ENCODE measurements at regions not wholly inside any gene's neighbourhood (a gene's known extent, or its start where the extent isn't known, plus 50 kb on each side); places are given as distances from the start of the nearest gene placed in this dataset.

DNA sequence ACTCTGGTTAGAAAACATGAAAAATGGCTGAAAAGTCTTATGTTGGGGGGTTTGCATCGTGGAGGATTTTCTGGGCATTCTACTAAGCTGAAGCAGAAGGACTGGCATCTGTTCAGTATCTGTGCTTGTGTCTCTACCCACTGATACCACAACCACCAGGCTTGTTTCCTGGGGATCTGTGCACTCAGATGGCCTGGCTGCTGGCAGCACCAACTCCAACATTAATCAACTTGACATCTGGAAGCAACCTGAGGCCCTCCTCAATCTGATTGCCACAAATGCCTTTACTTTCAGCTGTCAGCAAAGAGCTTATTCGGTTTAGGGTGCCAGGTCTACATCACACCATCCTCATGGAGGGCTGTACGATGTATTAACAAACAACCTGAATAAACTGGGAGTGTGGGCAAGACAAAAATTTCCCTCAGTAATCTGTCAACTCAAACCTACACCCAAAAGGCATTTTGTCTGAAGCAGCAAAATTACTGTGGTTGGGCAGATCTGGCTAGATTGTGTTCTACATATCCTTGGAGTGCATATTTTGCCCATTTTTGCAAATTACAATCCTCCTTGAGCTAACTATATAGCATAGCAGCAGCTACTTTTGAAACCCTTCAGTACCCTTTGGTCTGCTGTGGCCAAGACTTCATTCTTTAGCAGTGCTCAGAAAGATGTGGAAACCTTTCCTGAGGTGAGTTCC, 74.6 kb downstream of the FOXD1 start:
- no peak for DNase-seq

DNA sequence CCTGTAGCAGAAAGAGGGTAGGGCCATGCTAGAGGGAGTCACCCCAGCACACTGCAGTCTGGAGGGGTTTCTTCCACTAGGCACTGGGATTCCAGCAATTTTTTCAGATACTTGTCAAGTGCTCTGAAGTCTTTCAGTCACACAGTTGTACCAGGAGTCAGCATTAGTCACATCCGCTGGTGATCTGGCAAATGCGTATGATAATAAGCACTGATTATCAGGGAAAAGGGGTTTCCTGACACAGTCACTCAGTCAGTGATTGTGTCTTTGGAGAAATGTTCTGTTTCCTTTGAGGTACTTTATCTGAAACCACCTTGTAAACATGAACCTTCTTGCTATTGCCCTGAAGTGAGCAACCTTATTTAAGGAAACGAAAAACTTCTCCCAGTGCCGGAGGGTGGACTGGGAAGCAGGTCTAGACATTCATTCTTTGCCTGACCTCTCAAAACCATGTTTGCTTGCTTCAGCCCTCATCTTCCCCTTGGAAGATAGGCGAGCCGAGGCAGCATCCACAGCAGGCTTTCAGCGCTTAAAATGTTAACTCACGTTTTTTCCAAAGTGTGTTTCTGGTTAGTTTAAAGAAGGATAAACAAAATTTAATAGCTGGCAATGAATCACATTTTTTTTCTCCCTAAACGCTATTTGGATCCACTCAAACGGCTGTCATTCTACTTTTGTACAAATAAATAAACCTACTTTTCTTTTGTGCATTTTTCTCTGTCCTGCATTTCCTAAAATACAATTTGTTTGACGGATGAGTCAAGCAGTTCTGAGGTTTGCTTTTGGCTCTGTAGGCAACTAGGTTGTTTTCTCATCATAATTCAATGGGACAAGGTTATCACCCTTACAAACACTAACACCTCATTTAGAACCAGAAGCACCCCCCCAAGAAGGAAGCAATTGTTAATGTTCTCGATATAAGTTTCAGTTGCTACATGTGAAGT, 77.7 kb downstream of the FOXD1 start:
- DNase-seq: no peak

DNA sequence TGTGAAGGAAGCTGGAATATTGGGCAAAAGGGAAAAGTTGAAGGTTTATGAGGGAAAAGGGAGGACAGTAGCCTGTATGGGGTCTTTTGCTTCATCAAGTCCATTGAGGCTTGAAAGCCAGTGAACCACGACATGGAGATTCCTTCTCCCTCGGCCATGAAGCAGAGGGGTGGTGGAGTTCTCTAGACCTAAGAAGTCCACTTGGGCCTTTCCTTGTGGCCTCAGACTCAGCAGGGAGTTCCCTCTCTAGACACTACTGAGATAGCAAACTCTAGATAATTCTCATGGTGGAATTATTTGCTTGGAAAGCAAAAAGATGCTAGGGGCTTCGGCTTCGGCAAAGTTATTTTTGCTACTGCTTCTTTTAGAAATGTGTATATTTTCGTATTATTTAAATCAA, 78.5 kb downstream of the FOXD1 start:
- no peak for DNase-seq

DNA sequence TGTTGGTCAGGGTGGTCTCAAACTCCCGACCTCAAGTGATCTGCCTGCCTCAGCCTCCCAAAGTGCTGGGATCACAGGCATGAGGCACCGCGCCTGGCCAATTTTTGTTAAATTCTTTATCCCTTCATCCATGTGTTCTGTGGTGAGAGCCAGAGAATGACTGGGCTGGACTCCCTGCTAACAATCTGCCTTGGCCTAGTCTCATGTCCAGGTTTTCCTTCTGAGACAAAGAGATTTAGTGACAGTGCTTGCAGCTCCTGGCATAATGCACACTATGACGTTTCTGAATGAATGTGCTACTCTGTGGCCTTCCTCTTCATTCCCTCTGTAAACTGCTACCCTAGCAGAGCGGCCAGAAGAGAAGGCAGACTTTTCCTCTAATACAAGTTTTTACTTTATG, 79.3 kb downstream of the FOXD1 start:
- no peak for DNase-seq

DNA sequence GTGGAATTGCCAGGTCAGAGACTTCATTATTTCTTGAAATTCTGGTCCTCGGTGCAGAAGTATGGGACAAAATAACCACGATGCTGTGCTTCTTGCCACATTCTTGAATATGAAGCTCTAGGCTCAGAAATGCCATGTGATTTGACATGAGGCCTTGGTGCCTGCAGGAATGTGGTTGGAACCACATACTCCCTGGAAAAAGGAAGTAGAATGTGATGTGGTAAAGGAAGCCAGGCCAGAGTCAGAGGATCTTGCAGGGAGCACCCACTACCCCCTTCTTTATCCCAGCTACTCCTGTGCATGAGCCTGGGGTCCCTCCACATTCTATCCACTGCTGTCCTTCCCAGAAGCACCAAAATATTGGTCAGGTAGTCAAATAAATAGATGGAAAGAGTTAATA, 80.9 kb downstream of the FOXD1 start:
- DNase-seq: no peak

DNA sequence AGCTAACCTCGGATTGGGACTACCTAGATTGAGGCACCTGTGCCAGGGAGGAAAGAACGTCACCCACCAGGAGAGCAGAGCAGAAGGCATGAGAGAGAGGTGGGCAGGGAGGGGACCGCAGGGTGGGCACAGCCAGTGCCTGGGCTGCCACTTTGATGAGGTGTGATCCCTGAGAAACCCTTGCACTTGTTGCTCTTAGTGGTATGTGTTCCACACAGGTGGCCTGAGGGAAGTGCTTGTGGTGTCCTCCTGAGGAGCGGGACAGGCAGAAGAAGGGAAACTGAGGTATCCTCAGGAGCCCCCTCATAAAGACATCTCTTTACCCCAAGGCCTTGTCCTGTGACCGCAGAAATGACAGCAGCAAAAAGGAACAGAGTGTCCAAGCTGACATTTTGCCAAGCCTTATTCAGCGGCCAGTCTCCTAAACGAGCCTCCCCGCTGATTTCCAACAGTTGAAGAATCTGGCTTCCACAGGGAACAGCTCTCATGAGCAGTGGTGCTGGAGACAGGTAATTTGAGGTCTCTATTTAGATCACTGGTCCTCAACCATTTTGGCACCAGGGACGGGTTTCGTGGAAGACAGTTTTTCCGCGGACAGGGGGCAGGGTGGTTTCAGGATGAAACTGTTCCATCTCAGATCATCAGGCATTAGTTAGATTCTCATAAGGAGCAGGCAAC, 82.4 kb downstream of the FOXD1 start:
- no peak for DNase-seq

DNA sequence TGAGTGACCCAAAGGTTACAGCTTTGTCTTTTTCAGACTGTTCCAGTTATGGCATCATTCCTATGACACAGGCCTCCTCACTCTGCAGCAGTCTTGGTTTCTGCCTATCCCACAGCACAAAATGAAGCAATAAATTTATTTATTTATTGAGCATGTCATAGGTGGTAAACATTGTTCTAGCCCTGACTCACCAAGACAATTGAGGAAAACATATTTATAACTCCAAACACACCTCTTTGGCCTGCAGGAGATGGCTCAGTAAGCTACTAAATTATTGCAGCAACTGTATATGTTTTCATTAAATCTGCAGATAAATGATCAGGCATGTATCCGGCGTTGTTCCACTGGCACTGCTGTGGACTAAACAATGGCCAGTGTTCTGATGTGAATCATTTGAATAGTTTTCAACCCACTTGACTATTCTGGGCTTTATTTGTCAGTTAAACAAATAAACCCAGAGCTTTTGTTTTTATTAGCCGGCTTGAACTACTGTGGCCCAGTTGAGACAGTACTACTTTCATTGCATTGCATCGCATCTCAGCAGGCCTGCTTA, 83.2 kb downstream of the FOXD1 start:
- DNase-seq: no peak

DNA sequence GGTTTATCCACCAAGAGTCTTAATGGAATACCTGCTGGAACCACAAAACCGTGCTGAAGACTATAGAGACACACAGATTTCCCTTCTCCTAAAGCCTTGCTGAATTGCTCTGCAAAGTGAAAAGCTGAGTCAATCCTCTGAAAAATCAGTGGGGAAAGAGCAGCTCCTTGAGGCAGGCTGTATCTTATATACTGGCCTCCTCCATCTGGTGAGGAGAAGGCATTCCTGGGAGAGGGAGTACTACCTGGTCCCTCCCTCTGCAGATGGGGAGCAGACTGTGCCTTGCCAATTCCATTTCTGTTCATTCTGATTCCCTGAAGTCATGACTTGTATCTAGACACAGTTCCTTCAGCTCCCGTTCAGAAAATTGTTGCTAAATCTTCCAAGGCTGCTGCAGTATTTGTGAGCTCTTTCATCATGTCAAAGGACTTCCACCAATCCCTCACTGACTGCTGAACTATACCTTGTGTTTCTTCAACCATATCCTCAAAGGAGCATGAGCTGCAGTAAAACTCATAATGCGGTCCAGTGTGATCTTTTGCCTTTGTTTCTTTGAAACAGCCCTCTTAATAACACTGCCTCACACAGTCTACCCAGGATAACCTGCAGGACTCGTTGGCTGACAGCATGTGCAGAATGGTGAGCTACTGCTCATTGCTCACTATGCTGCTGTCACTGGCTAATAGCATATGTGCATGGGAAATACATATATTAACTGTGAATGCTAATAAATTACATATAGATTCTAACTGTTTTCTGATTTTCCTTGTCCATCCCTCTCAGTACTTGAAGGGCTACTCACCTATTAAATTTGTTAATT, 84.5 kb downstream of the FOXD1 start:
- no peak for DNase-seq

DNA sequence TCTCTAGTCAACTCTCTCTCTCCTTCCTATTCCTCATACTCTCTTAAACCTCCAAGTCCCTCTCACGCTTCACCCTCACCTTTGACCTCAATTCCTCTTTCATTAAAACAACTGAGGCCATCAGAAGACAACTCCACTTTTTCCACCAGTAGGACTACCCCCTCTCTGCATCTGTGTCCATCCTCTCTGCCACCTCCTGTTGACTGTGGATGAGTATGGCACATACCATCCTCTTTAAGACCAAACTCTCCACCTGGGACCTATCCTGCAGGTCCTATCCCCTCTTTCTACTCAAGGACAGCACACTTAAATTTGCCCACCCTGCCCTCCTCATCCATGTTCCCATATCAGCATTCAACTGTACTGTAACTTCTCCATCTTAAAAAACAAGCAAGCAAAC, 89.2 kb downstream of the FOXD1 start:
- no peak for DNase-seq

DNA sequence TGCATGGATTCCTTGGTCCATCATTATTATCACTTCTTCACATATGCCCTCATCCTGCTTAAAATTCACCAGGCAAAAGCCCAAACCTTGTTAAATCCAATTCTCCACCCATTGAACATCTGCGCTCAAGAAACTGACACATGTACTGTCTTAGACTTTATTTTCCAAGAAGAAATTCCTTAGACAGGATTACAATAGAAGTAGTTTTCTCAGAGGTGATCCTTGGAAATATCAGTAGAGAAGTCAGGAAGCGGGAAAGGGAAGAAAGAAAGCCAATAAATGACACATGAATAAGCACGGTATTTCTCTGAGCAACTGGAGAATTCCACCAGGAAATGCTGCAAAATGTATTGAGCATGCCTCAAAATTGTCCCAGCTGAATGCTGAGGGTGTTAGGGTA, 90.2 kb downstream of the FOXD1 start:
- DNase-seq: no peak

DNA sequence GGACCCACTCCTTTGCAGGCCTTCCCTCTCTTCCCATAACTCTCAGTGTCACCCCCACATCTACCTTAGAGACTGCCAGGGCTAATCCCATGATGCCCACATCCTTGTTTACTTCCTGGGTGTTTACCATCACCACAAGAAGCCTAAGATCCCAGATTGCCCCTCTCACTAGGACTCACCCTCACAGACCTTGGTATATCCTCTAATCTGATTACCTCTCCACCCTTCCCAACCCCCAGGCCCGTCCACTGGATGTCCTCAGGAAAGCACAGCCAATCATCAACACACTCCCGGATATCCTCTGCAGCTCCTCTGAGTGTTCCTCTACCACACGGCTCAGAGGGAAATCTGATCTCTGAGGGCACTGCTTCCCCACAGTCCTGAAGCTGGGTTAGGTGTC, 91.0 kb downstream of the FOXD1 start:
- DNase-seq: no peak

DNA sequence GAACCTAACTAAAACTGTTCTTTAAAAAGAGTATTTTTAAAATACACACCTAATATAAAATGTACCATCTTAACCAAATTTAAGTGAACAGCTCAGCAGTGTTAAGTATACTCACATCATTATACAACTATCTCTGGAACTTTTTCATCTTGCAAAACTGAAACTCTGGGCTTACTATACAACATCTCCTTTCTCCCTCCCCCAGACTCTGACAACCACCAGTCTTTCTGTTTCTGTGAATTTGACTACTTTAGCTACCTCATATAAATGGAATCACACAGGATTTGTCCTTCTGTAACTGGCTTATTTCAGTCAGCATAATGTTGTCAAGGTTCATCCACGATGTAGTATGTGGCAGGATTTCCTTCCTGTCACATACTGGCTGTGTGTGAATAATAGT, 93.5 kb downstream of the FOXD1 start:
- DNase-seq: no peak

DNA sequence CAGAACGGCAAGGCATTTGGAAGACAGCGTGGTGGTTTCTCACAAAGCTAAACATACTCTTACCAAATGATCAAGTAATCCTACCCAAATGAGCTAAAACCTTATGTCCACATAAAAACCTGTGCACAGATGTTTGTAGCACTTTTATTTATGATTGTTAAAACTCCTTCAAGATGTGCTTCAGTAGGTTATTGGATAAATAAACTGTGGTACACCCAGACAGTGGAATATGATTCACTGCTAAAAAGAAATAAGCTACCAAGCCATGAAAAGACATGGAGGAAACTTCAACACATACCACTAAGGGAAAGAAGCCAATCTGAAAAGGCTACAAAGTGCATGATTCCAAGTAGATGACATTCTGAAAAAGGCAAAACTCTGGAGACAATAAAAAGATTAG, 94.2 kb downstream of the FOXD1 start:
- DNase-seq: no peak

DNA sequence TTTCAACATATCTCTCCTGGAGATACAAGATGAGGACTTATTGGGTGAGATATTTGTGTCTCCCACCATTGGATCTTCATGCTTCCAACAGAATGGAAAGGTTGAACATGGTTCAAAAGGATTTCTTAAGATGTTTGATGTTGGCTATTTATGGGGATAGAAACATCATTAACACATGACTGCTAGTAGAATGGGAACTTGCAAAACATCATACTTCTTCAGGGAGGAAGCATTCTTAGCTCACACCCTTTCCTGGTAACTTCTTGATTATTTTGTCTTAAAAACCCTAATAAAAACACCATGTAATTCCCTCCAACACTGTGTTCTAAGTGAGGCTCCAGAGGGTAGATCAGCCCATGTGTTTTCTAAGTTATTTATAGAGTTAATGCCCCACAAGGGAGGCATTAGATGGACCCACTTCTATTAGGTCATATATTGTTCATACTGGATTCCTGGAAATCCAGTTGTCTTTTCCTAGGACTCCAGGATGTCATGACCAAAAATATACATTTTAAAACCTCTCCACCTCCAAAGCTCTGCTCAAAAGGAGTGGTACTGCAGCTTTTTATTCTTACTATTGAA, 95.8 kb downstream of the FOXD1 start:
- no peak for DNase-seq

DNA sequence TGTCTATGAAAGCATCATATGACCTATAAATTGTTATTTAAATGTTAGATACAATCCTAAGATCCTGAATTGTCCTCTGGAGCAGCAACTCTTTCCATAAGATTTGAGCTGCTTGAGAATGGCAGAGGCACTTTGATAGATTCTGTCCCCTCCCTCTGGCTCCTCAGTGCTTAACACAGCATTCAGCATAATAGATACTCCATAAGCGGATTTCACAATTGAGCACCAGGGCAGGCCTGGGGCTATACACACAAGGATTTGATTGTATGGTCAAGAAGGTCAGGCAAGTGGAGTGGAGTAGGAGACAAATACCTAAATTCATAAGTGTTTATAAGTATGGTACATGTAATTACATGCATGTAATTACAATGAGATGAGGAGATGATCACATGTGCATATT, 96.3 kb downstream of the FOXD1 start:
- DNase-seq: no peak

DNA sequence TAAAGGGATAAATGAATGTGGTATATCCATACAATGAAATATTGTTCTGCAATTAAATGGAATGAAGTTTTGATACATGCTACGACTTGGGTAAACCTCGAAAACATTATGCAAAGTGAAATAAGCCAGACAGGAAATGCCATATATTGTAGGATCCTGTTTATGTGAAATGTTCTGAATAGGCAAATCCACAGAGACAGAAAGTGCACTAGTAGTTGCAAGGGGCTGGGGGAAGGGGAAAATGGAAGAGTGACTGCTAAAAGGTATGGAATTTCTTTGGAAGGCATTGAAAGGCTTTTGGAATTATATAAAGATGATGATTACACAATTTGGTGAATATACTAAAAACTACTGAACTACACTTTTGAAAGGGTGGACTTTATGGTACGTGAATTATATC, 97.0 kb downstream of the FOXD1 start:
- DNase-seq: no peak

DNA sequence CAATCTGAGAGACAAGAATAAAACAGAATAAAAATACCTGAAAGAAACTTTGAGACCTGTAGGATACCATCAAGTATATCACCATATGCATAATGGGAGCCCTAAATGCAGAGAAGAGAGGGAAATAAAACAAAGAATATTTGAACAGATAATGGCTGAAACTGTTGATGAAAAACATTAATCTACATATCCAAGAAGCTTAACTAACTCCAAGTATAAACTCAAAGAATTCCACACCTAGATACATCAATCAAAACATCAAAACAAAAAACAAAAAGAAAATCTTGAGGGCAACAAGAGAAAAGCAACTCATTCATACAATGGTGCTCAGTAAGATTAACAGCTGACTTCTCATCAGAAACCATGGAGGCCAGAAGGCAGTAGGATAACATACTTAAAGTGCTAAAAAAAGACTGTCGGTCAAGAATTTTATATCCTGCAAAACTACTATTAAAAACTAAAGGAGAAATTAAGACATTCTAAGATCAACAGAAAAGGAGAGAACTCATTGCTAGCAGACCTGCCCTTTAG, 101.6 kb downstream of the FOXD1 start:
- DNase-seq: no peak

DNA sequence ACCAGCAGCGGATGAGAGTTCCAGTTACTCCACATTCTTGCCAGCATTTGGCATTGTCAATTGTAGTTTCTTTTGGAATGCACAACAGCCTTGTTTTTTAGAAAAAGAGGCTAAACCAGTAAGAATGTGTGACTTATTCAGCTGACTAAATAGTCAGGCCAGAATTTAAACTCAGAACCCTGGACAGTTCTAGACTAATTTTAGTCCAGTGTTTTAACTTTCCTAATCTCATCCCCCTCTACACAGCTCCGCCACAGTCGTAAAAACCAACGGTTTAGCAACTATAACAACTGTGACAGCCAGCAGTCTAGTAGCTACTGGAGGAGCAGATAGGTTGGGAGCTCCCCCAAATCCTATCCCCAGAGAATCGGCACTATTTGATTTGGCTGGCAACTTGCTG, 103.7 kb downstream of the FOXD1 start:
- DNase-seq: no peak

DNA sequence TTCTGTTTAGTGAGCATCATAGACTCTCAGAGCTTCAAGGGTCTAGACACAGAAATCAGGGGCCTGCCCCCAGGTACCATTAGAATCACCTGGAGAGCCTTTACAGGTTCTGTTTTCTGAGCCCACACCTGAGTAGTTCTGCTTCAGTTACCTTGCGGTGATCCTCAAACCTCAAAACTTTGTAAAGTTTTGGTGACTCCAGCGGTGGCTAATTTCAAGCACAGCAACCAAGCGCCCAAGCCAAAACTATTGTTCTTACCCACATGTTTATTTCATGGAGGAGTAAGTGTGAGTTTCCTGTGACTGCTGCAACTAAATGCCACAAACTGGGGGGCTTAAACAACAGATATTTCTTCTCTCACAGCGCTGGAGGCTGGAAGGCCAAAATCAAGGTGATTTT, 108.9 kb downstream of the FOXD1 start:
- no peak for DNase-seq

DNA sequence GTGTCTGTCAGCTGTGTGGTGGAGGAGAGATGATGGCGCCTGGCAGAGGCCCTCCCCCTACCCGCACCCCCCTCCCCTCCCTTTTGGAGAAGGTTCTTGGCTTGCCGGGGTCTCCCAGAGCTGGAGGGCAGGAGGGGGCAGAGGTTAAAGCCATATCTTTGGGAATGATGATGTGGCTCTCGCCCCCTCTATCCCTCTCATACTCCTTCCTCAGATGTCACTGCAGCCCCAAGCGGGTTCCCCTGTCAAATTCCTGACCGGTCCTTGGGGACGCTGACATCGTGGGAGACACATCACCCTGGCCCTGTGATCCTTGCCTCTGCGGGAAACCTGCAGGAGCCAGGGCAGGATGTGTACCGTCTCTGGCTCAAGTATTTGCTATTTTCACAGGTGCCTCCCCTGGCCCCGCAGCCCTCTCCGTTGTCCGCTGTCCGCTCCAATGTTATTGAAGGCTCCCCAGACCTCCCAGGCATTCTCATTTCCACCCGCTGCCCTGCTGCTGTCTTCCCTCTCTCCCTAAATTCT, 109.5 kb downstream of the FOXD1 start:
- no peak for DNase-seq

DNA sequence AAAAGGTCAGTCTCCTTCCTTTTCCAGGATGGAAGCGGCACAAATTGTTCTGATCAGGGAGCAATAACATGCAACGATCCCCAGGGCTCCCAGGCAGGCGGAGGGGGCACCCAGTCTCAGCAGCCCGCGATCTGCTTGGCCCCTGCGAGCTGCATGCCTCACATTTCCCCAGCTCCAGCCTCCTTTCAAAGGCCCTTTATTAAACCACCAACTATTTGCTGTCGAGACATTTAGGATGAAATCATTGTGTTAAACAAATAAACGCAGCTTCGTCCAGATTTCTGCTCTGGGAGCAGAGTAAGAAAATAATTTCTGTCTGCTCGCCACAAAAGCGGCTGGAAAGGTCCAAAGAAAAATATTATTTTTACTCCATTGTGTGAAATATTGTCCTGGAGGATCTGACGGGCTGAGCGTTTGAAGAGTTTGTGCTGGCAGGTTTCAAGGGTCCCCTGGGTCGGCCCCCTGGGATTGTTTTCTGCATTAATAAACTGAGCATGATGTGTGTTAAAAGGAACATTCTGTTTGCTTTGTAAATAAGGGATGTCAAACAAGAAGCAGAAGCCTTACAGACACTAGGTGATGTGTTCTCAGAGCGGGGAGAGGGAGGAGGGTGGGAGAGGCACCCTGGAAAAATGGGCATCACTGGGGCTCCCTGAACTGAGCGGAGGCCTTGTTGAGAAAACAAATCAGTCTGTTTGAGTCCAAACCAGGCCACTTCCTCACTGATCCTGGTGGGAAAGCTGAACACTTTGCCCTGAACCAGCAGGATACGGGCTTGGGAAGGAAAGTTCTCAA, 110.1 kb downstream of the FOXD1 start:
- DNase-seq: no peak

Measured in CD4-positive, alpha-beta T cell treated with Interleukin-4 for 1 hour (primary cell).